PC-9 (cell line): ENCODE measurements at regions not wholly inside any gene's neighbourhood (a gene's known extent, or its start where the extent isn't known, plus 50 kb on each side); places are given as distances from the start of the nearest gene placed in this dataset.

Source experiments
- BruUV-seq: library from RNA; stranded (reverse); fragments of 400-500 nt; replicated peaks from 2 replicates; lab custom pipeline; 2021; lab: Mats Ljungman, UMichigan
- CTCF ChIA-PET: fragments of 300-600 bp; sonication (Branson Sonifier 250); formaldehyde crosslinking; loops from one replicate; lab custom pipeline; 2022; ENCODE audit warnings: antibody characterized with exemption; lab: Charles Lee
- POLR2A ChIA-PET: fragments of 300-600 bp; sonication (Branson Sonifier 250); formaldehyde crosslinking; loops from one replicate; lab custom pipeline; 2022; ENCODE audit warnings: antibody characterized with exemption; ENCODE audit not compliant: unreplicated experiment; lab: Charles Lee
- DNase-seq, 2 experiments: peaks; one replicate each; pipeline versions ENCODE4 v3.0.0 to v3.0.0-alpha.2; 2015 to 2022; ENCODE audit warnings: mixed read lengths in 1 of 2
- H2AFZ ChIP-seq: fragments of 200-600 bp; sonication (generic); 2 replicates; pipeline ENCODE4 v1.8.1; 2017; ENCODE audit warnings: antibody characterized with exemption
- H3F3A ChIP-seq: fragments of 200-600 bp; sonication (generic); 2 replicates; pipeline ENCODE4 v1.8.1; 2017; ENCODE audit warnings: antibody characterized with exemption, mild to moderate bottlenecking, low read depth; ENCODE audit not compliant: insufficient read depth
- H3K27ac ChIP-seq: fragments of 200-600 bp; sonication (generic); 2 replicates; pipeline ENCODE4 v1.6.1; 2016; ENCODE audit warnings: mixed run types
- H3K27me3 ChIP-seq: fragments of 200-600 bp; sonication (generic); 2 replicates; pipeline ENCODE4 v1.6.1; 2016; ENCODE audit warnings: low read depth, mixed run types; ENCODE audit not compliant: insufficient read depth
- H3K36me3 ChIP-seq: fragments of 200-600 bp; sonication (generic); 2 replicates; pipeline ENCODE4 v1.6.1; 2016; ENCODE audit warnings: low read depth, mixed run types
- H3K4me1 ChIP-seq: fragments of 200-600 bp; sonication (generic); replicated peaks from 2 replicates; pipeline ENCODE4 v1.6.1; 2016; ENCODE audit warnings: mixed run types; ENCODE audit not compliant: insufficient read depth
- H3K4me2 ChIP-seq: fragments of 200-600 bp; sonication (generic); 2 replicates; pipeline ENCODE4 v1.6.1; 2017; ENCODE audit warnings: mixed run types
- H3K4me3 ChIP-seq: fragments of 200-600 bp; sonication (generic); 2 replicates; pipeline ENCODE4 v1.6.1; 2016; ENCODE audit warnings: mixed run types
- H3K79me2 ChIP-seq: fragments of 200-600 bp; sonication (generic); 2 replicates; pipeline ENCODE4 v1.6.1; 2017; ENCODE audit warnings: low read depth, mixed run types
- H3K9me2 ChIP-seq: fragments of 200-600 bp; sonication (generic); 2 replicates; pipeline ENCODE4 v1.8.1; 2017; ENCODE audit warnings: mild to moderate bottlenecking; ENCODE audit not compliant: insufficient read depth
- H3K9me3 ChIP-seq: fragments of 200-600 bp; sonication (generic); 2 replicates; pipeline ENCODE4 v1.8.1; 2016; ENCODE audit warnings: low read depth; ENCODE audit not compliant: insufficient read depth
- H4K20me1 ChIP-seq: fragments of 200-600 bp; sonication (generic); 2 replicates; pipeline ENCODE4 v1.8.1; 2017; ENCODE audit not compliant: insufficient read depth
- EZH2 ChIP-seq: fragments of 200-600 bp; sonication (generic); IDR thresholded peaks from 2 replicates; pipeline ENCODE4 v1.8.0; 2017; ENCODE audit warnings: antibody characterized with exemption, low read depth
- intact Hi-C: fragments of 100-400 bp; cut with micrococcal nuclease; formaldehyde crosslinking; loops from one replicate; pipeline ENCODE4 v1.10.0; 2022; ENCODE audit not compliant: unreplicated experiment
- TF ChIP-seq, protein P1 (sequence below): fragments of 200-600 bp; sonication (generic); conservative IDR thresholded peaks from 2 replicates; pipeline ENCODE4 v1.6.1; 2017; ENCODE audit warnings: mixed run types, antibody characterized with exemption, mild to moderate bottlenecking, moderate library complexity

DNA sequence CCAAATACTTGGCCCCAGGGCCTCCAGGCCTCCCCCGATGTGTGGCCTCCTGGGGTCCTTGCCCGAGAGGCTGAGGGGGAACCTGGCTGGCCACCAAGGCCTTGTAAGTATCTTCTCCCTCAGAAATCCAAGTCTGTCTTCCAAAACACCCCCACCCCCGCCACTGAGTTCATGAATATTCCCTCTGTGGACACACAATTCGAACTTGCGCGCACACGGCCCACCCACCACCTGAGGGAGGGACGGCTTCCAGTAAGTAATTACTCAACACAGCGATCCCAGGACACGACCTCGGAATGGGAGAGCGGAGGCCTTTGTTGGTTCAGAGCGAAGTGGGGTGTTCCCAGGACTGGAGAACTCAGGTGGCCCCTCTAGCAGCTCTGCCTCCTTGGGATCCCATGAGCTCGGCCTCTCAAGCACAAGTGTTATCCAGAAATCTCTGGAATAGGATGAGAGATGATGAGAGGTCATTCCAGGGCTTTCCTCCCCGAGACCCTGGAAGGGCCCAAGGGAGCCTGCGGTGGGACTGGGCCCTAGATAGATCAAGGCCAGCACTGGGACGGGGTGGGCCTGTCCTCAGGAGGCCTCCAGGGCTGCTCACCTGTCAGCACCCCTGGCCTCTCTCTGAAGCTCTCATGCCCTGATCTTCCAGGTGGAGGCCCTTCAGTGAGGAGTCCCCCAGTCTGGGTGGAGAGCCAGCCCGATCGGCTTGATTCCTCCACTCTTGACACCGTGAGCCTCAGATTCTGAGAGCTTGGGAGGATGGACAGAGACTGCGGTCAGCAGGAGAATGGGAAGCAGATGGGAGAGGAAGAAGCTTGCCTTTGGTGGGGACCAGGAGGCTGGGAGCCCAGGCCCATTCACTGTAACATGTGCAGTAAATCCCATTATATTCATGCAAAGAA, 219.0 kb upstream of the RTL1 start:
- no peak overlapping the region for H2AFZ ChIP-seq
- BruUV-seq: no TSS peak
- no peak overlapping the region for H3K27ac ChIP-seq
- H4K20me1 ChIP-seq: no peaks in the 10 kb centered on the region
- TF ChIP-seq, protein P1, sequence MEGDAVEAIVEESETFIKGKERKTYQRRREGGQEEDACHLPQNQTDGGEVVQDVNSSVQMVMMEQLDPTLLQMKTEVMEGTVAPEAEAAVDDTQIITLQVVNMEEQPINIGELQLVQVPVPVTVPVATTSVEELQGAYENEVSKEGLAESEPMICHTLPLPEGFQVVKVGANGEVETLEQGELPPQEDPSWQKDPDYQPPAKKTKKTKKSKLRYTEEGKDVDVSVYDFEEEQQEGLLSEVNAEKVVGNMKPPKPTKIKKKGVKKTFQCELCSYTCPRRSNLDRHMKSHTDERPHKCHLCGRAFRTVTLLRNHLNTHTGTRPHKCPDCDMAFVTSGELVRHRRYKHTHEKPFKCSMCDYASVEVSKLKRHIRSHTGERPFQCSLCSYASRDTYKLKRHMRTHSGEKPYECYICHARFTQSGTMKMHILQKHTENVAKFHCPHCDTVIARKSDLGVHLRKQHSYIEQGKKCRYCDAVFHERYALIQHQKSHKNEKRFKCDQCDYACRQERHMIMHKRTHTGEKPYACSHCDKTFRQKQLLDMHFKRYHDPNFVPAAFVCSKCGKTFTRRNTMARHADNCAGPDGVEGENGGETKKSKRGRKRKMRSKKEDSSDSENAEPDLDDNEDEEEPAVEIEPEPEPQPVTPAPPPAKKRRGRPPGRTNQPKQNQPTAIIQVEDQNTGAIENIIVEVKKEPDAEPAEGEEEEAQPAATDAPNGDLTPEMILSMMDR: no peak
- TF ChIP-seq EZH2: no peak
- ChIA-PET POLR2A (no interaction called here), CTCF (no interaction called here)
- H3K9me3 ChIP-seq: no peaks in the 10 kb centered on the region
- no peak overlapping the region for H3K4me2 ChIP-seq
- H3K4me1 ChIP-seq: no peaks in the 10 kb centered on the region
- peaks cover 19% of the 10 kb centered on the region for H3K27me3 ChIP-seq
- H3K4me3 ChIP-seq: no peak overlapping the region
- DNase-seq: no peak
- H3K36me3 ChIP-seq: no peaks in the 10 kb centered on the region
- H3F3A ChIP-seq: no peaks in the 10 kb centered on the region
- intact Hi-C loops: no loop called here
- H3K79me2 ChIP-seq: no peaks in the 10 kb centered on the region
- no peaks in the 10 kb centered on the region for H3K9me2 ChIP-seq

DNA sequence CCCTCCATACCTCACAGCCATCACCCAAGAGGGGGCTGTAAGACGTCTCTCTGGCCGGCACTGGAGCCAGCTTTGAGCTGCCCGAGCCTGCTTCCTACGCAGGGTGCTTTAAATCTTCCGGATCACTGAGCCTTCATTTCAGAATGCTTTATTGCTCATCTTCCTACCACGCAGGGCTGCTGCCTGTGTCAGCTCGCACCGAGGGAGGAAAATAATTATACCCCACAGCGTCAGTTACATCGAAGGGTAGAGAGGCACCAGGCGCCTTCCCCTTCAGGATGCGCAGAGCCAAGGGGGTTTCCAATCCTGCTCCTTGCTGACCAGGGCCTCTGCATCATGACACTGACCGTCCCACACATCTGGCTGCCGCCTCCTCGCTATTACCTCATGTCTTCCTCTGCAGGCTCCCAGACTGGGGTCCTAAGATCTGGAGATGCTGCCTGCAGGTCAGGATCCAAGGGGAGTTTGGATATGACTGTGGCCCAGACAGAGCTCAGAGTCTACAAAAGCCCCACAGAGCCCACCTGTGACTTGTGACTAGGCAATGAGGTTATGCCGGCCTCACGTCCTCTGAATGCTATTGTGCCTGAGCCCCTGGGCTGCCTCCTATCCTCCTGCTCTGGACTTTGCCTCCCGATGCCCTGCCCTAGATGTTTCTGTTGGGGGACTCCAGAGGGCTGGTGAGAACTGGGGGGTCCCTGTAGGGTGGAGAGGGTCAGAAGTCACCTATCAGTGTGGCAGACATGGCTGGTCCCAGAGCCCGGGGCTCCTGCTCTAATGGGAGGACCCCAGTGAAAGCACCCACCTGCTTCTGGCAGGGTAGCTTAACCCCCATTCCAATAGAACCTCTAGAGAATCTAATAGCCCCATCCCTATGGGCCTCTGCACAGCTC, 220.3 kb upstream of the RTL1 start:
- Histone ChIP-seq H3K36me3 (no peaks in the 10 kb centered on the region), H3K27me3 (peaks cover 27% of the 10 kb centered on the region), H3K9me3 (no peaks in the 10 kb centered on the region), H3F3A (no peaks in the 10 kb centered on the region), H3K79me2 (no peaks in the 10 kb centered on the region), H2AFZ (no peak overlapping the region), H3K27ac (no peak overlapping the region), H4K20me1 (no peaks in the 10 kb centered on the region), H3K4me2 (no peak overlapping the region), H3K4me3 (no peak overlapping the region), H3K9me2 (no peaks in the 10 kb centered on the region), H3K4me1 (no peaks in the 10 kb centered on the region)
- TF ChIP-seq, protein P1: no peak
- ChIA-PET POLR2A (no interaction called here), CTCF (no interaction called here)
- intact Hi-C loops: no loop called here
- DNase-seq: no peak
- BruUV-seq: no TSS peak

DNA sequence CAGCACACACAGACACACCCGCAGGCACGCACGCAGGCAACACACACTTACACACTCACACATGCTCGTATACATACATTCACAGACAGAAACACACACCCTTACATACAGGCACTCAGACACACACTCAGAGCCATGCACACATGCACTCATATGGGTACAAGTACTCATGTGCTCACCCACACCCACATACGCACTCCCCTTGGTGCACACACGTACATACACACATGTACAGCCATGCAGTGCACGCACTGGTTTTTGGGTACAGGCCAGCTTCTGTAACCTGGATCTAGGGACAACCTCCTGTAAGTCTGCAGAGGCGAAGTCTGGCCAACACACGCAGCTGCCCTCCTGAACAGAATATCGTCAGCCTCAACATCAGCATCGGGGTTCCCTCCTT, 221.3 kb upstream of the RTL1 start:
- CTCF ChIA-PET: no interaction called here
- Histone ChIP-seq H3K4me1 (no peaks in the 10 kb centered on the region), H2AFZ (no peak overlapping the region), H3K27me3 (peaks cover 30% of the 10 kb centered on the region), H3F3A (no peaks in the 10 kb centered on the region), H3K9me2 (no peaks in the 10 kb centered on the region), H3K4me3 (no peak overlapping the region), H3K79me2 (no peaks in the 10 kb centered on the region), H3K9me3 (no peaks in the 10 kb centered on the region), H3K4me2 (no peak overlapping the region), H3K36me3 (no peaks in the 10 kb centered on the region), H4K20me1 (no peaks in the 10 kb centered on the region), H3K27ac (no peak overlapping the region)
- no peak for DNase-seq
- intact Hi-C loops: no loop called here
- TF ChIP-seq, protein P1: no peak
- no peak for TF ChIP-seq EZH2
- POLR2A ChIA-PET: no interaction called here
- no TSS peak for BruUV-seq
